ENCODE measurements at regions not wholly inside any gene's neighbourhood (a gene's known extent, or its start where the extent isn't known, plus 50 kb on each side); places are given as distances from the start of the nearest gene placed in this dataset.
"Not testable (repeated sequence)": the region's sequence is repeated elsewhere in the genome, so short reads cannot be mapped to it uniquely, and the experiment has no call there.

- DNase-seq, result no peak
Observed at GRCh38 chr3:40908612-40909011, 290.7 kb upstream of the CTNNB1 start.

DNA sequence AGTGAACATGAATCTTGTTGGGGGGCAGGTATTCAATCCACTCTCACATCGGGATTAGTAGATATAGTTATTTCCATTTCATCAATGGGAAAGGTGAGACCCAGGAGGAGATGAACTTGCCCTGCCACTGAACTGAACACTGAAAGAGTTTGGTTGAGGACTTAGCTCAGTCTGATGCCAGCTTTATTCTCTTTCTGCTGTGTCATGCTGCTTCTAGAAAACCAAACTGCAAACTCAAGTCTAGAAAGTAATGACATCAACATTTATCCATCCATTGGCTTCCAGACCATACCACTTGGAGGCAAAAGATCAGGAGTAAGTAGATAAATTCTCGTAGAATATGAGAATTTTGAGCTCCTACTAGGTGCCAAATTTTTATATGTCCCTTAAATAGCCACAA is 288.0 kb upstream of the CTNNB1 start:
- DNase-seq, result no peak

DNA sequence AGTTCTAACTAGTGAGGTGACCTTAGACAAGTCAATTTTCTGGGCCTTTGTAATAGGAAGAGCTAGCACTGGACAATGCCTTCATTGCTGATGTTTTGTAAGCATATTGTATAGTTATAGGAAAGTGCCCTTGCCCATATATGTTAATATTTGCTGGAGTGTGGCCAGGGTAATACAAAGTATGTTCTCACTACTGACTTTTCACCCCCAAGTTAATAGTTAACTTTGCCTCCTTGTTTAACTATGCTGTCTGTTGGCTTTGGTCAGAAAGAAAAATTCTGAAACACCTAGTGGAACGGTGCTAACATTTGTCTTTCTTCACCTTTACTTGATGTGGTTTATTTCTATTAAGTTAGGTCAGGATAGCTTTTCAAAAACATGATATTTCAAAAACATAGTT is 287.4 kb upstream of the CTNNB1 start:
- no peak for DNase-seq

DNA sequence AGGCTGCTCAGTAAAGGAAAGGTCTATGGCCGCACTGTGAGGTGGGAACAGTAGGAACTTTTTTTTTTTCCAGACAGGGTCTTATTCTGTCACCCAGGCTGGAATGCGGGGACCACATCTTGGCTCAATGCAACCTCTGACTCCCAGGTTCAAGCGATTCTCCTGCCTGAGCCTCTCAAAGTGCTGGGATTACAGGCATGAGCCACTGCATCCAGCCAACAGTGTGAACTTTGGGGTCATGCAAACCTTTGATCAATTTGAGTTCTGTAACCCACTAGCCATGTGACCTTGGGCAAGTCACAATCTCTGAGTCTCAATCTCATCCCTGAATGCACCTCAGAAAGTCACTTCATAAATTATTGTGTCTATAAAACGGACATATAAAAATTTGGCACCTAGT is 286.8 kb upstream of the CTNNB1 start:
- no peak for DNase-seq

- no peak for DNase-seq
Observed at GRCh38 chr3:40913192-40913591, 286.1 kb upstream of the CTNNB1 start.

DNA sequence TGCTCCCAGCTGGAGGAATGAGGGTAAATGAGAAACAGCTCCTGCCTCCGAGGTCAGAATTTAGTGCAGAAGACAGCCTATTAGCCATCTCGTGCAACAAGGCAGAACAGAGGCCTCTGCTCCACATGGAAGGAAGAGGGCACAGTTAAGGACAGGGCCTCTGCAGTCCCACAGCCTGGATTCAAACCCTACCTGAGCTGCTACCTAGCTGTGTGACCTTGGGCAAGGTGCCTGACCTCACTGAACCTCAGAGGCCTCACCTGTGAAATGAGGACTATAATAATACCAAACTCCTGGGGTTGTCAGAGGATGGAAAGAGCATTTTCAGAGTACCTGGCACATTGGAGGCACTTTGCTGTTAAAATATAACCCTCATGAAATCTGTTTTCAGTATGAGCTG is 285.7 kb upstream of the CTNNB1 start:
- no peak for DNase-seq

DNA sequence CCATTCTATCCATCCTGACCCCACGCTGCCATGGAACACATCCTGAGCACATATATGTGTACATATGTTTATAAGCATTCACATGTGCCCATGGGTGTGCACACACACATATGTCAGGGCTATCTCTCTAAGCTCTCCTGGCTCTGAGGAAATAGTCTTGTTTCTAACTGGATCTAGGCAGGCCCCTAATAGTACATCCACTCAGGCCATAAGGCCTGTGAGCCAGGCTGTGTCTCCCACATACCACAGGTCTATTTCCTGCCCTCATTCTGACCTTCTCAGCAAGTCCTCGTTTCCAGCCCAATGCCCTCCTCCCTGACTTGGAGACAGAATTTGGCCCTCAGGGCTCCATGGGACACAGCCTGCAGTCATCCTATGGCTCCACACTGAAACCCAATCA is 284.8 kb upstream of the CTNNB1 start:
- no peak for DNase-seq

DNA sequence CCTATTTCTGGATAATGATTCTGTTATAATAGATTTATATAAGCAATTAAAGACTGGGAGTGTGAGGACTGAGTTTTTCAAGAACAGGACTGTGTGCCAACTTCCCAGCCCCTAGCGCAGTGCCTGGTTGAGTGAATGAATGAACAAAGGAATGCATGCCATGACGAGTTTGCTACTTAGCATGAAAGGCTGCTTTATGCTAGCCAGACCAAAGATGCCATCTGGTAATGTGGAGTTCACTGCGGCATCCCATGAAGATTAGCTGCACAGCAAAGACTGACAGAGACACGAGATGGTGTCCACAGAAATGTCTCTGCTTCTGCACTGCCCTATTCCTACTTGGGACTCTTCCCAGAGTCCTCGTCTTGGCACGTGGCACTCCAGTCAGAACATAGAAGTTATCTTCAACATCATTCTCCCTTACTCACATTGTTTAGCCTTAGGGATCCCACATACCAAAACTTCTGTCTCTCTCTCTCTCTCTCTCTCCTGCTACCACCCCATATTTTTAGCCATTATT is 283.9 kb upstream of the CTNNB1 start:
- no peak for DNase-seq

GRCh38 chr3:40920041-40920440 is 279.3 kb upstream of the CTNNB1 start:
- DNase-seq, result no peak

DNA sequence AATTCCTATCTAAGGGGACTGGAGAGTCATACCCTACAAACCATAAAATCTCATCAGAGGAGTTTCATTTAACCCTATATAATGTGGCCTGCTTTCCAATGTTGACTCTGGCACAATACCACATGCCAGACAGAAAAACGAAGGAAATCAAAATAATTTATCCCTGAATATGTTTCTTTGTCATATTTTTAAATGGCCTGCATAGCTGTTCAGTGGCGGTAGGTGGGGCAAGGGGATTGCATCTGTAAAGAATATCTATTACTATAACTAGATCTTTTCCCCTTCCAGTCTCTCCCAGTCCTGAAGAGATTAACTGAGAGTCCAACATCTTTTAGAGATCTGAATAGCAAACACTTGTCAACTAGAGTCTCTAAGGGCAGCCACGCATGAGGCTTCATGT is 278.1 kb upstream of the CTNNB1 start:
- DNase-seq, result no peak

GRCh38 chr3:40923143-40923542 is 276.2 kb upstream of the CTNNB1 start:
- DNase-seq, result no peak

DNA sequence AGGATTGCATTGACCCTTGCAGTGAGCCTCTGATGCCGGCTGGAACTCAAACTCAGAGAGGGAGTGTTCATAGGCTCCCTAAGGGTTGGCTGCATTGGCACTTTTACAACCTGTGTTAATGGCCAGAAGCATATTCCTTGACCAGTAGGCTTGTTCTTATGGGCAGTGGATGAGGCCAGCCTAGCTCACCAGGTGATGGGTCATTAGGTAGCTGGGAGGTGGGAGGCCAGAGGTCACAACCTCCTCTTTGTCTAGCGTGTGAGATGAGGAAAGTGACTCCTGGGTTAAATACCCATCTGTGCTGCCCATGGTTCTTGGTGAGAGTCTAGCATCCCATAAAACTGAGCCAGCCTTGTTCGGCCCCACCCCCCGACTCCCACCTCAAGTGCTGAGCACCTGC is 275.7 kb upstream of the CTNNB1 start:
- DNase-seq, result no peak

GRCh38 chr3:40924559-40925141 is 274.7 kb upstream of the CTNNB1 start:
- no peak for DNase-seq

- no peak for DNase-seq
Observed at GRCh38 chr3:40925231-40925630, 274.1 kb upstream of the CTNNB1 start.

- no peak for DNase-seq
Observed at GRCh38 chr3:40930131-40930538, 269.2 kb upstream of the CTNNB1 start.

- no peak for DNase-seq
Observed at GRCh38 chr3:40930756-40931155, 268.5 kb upstream of the CTNNB1 start.

DNA sequence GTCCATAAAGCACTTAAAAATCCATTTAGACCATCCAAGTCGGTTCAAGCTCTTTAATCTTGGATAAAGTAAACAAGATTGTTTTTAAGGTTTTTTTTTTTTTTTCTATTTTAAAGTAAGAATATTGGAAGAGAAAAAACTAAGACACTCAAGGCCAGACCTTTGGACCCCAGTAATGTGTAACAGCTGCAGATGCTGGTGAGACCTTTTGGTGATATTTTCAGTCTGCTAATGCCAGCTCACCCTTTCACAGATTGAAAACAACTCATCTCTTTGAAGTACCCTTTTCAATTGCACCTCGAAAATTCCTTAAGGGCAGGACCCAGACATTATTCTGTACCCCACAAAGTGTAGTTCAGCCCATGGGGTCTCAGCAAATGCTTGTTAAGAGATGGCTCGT is 260.7 kb upstream of the CTNNB1 start:
- DNase-seq, result no peak

DNA sequence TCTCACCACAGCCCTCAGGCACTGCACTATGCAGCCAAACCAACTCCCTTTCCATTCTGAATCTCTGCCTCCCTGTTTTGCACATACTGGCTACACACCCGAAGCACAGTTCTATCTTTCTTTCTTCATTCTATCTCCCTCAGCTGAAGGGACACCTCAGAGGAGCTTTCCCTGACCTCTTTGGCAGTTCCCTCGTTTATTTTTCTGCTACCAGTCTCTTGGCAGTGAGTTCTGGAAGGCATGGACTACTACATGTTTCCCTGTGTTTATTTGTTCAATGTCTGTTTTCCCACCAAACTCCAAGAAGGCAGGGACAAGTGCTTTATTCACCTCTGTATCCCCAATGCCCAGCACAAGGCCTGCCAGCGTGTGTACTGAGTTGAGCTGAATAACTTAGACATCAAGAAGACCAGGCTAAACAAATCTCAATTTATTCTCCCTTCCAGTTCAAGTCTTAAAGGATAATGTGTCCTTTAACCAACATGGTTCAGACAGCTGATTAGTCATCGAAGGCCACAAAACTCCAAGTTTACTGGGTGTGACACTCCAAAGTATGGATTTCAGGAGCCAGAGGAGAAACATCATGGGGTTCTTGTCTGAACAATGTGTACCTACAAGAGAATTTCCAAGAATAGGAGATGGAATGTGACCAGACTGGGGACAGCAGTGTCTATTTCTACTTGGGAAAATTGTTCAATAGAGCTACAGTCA is 260.1 kb upstream of the CTNNB1 start:
- no peak for DNase-seq

GRCh38 chr3:40939741-40940130 is 259.6 kb upstream of the CTNNB1 start:
- DNase-seq, result no peak

DNA sequence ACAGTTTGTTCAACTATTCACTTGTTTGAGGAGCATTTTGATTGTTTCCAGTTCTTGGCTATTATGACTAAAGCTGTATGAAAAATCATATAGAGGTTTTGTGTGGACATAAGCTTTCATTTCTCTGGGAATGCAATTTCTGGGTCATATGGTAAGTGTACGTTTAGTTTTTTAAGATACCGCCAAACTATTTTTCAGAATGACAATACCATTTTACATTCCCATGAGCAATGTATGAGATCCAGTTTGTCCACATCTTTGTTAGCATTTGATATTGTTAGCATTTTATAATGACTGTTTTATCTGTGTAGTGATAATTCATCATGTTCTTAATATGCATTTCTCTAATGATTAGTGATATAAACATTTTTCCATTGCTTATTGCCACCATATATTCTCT is 258.7 kb upstream of the CTNNB1 start:
- DNase-seq, result no peak

- not testable (repeated sequence) for DNase-seq
Observed at GRCh38 chr3:40947022-40947421, 252.3 kb upstream of the CTNNB1 start.

- DNase-seq, result not testable (repeated sequence)
Observed at GRCh38 chr3:40949347-40949746, 250.0 kb upstream of the CTNNB1 start.

GRCh38 chr3:40951636-40952035 is 247.7 kb upstream of the CTNNB1 start:
- DNase-seq, result no peak

DNA sequence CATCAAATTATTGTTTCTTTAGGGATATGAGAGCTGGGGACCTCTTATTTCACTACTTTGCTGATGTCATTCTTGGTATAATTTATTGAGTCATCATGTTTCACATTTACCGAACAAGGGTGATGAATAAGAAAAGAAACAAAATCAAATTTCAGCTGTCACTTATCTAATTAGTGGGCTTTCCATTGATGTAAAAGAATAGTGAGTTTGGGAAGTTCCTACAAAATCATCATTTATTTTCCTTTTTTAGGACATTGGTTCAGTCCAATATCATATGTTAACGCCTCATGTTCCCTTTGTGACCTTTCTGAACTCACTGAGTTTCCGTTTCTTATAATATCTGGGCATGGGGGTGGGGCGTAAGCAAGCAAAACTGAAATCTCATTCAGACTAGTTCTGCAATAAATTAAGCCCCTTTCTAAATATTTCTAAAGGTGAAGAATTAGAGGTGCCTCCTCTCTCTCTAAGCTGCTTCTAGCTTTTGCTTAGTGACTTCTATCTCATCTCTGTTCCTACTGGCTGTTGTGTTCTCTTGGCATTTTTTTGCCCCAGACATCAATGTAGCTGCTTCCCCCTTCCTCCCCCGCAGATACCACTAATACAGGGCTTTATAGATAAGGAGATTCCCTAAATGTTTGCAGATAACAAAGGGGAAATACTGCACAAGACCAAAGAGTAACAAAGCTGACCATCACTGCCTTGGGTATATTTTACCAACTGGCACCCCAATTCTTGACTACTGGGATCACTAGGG is 238.0 kb upstream of the CTNNB1 start:
- no peak for DNase-seq
